Astrocyte (in vitro differentiated cells and primary cell): ENCODE measurements at regions not wholly inside any gene's neighbourhood (a gene's known extent, or its start where the extent isn't known, plus 50 kb on each side); places are given as distances from the start of the nearest gene placed in this dataset.

Experiments
- DNase-seq: peaks from one replicate; pipeline ENCODE4 v3.0.0-alpha.2; 2010; ENCODE audit warnings: low read depth
- FAIRE-seq: peaks from 2 replicates; lab custom pipeline; 2011; peaks lifted over from hg19 to GRCh38; lab: Jason Lieb, UNC
- H2AFZ ChIP-seq: 2 replicates; pipeline ENCODE4 v1.6.0; 2012; ENCODE audit warnings: low read depth, low read length, inconsistent platforms
- H3K27ac ChIP-seq: 2 replicates; pipeline ENCODE4 v1.5.1; 2011; ENCODE audit warnings: low read depth, low read length, inconsistent platforms
- H3K27me3 ChIP-seq: 2 replicates; pipeline ENCODE4 v1.6.0; 2011; ENCODE audit warnings: low read length, inconsistent platforms; ENCODE audit not compliant: insufficient read depth
- H3K36me3 ChIP-seq: 2 replicates; pipeline ENCODE4 v1.5.1; 2011; ENCODE audit warnings: low read length, inconsistent platforms; ENCODE audit not compliant: insufficient read depth
- H3K4me1 ChIP-seq: 2 replicates; pipeline ENCODE4 v1.5.1; 2011; ENCODE audit warnings: low read length, inconsistent platforms; ENCODE audit not compliant: insufficient read depth
- H3K4me2 ChIP-seq: 2 replicates; pipeline ENCODE4 v1.6.0; 2012; ENCODE audit warnings: low read length, inconsistent platforms
- H3K4me3 ChIP-seq: 2 replicates; pipeline ENCODE4 v1.5.1; 2011; ENCODE audit warnings: low read depth, mild to moderate bottlenecking, low read length, inconsistent platforms; ENCODE audit not compliant: insufficient read depth
- H3K79me2 ChIP-seq: 2 replicates; pipeline ENCODE4 v1.6.0; 2012; ENCODE audit warnings: mild to moderate bottlenecking, low read length, inconsistent platforms; ENCODE audit not compliant: insufficient read depth
- H3K9ac ChIP-seq: 2 replicates; pipeline ENCODE4 v1.6.0; 2012; ENCODE audit warnings: mild to moderate bottlenecking, low read length, inconsistent platforms
- H3K9me3 ChIP-seq: 2 replicates; pipeline ENCODE4 v1.5.1; 2012; ENCODE audit warnings: low read depth, mild to moderate bottlenecking, low read length, inconsistent platforms; ENCODE audit not compliant: insufficient read depth
- H4K20me1 ChIP-seq: 2 replicates; pipeline ENCODE4 v1.6.0; 2012; ENCODE audit warnings: low read length, inconsistent platforms; ENCODE audit not compliant: insufficient read depth
- H3K27ac Mint-ChIP-seq: one replicate; pipeline ENCODE4 v1.8.0; 2021; ENCODE audit warnings: mild to moderate bottlenecking, mixed read lengths; ENCODE audit not compliant: unreplicated experiment
- H3K27me3 Mint-ChIP-seq: one replicate; pipeline ENCODE4 v1.8.0; 2021; ENCODE audit warnings: low read depth, mixed read lengths; ENCODE audit not compliant: unreplicated experiment
- H3K36me3 Mint-ChIP-seq: one replicate; pipeline ENCODE4 v1.8.0; 2021; ENCODE audit warnings: low read depth, mixed read lengths; ENCODE audit not compliant: unreplicated experiment
- H3K4me1 Mint-ChIP-seq: one replicate; pipeline ENCODE4 v1.8.0; 2021; ENCODE audit warnings: low read depth, mixed read lengths; ENCODE audit not compliant: unreplicated experiment
- H3K4me3 Mint-ChIP-seq: one replicate; pipeline ENCODE4 v1.8.0; 2021; ENCODE audit warnings: mild to moderate bottlenecking, moderate library complexity, mixed read lengths; ENCODE audit not compliant: unreplicated experiment
- H3K9me3 Mint-ChIP-seq: one replicate; pipeline ENCODE4 v1.8.0; 2021; ENCODE audit warnings: mild to moderate bottlenecking, mixed read lengths; ENCODE audit not compliant: unreplicated experiment
- EZH2 ChIP-seq: IDR thresholded peaks from 2 replicates; pipeline ENCODE4 v1.6.1; 2012; ENCODE audit warnings: mild to moderate bottlenecking, low read length, inconsistent platforms; ENCODE audit not compliant: insufficient read depth
- TF ChIP-seq, protein P1 (sequence below): IDR thresholded peaks from 2 replicates; pipeline ENCODE4 v1.5.1; 2011; ENCODE audit warnings: low read depth, mild to moderate bottlenecking, inconsistent platforms, low read length, moderate library complexity; ENCODE audit not compliant: insufficient read depth

GRCh38 chr3:150084128-150084527 lies 113.4 kb upstream of the PFN2 start:
- TF ChIP-seq EZH2 = no peak
- TF ChIP-seq, protein P1, sequence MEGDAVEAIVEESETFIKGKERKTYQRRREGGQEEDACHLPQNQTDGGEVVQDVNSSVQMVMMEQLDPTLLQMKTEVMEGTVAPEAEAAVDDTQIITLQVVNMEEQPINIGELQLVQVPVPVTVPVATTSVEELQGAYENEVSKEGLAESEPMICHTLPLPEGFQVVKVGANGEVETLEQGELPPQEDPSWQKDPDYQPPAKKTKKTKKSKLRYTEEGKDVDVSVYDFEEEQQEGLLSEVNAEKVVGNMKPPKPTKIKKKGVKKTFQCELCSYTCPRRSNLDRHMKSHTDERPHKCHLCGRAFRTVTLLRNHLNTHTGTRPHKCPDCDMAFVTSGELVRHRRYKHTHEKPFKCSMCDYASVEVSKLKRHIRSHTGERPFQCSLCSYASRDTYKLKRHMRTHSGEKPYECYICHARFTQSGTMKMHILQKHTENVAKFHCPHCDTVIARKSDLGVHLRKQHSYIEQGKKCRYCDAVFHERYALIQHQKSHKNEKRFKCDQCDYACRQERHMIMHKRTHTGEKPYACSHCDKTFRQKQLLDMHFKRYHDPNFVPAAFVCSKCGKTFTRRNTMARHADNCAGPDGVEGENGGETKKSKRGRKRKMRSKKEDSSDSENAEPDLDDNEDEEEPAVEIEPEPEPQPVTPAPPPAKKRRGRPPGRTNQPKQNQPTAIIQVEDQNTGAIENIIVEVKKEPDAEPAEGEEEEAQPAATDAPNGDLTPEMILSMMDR = no peak
- Mint-ChIP-seq H3K36me3 (no peaks in the 10 kb centered on the region), H3K9me3 (peaks cover 2% of the 10 kb centered on the region), H3K27ac (no peak overlapping the region), H3K4me3 (no peak overlapping the region), H3K4me1 (peaks cover 25% of the 10 kb centered on the region), H3K27me3 (no peaks in the 10 kb centered on the region)
- Histone ChIP-seq H3K9me3 (no peaks in the 10 kb centered on the region), H4K20me1 (no peaks in the 10 kb centered on the region), H3K27me3 (no peaks in the 10 kb centered on the region), H2AFZ (no peak overlapping the region), H3K4me2 (no peak overlapping the region), H3K27ac (no peak overlapping the region), H3K79me2 (no peaks in the 10 kb centered on the region), H3K9ac (no peak overlapping the region), H3K4me1 (peaks cover 34% of the 10 kb centered on the region), H3K36me3 (no peaks in the 10 kb centered on the region), H3K4me3 (no peak overlapping the region)
- FAIRE-seq (no peak), DNase-seq (no peak)

- Mint-ChIP-seq H3K4me1 (peaks cover 30% of the 10 kb centered on the region), H3K27me3 (no peaks in the 10 kb centered on the region), H3K9me3 (peaks cover 2% of the 10 kb centered on the region), H3K27ac (no peak overlapping the region), H3K4me3 (no peak overlapping the region), H3K36me3 (no peaks in the 10 kb centered on the region)
- H3K36me3 ChIP-seq = no peaks in the 10 kb centered on the region
- H4K20me1 ChIP-seq = no peaks in the 10 kb centered on the region
- no peak overlapping the region for H3K27ac ChIP-seq
- H3K27me3 ChIP-seq = no peaks in the 10 kb centered on the region
- no peaks in the 10 kb centered on the region for H3K79me2 ChIP-seq
- no peaks in the 10 kb centered on the region for H3K9me3 ChIP-seq
- peak overlapping the region; percentile 33 for H2AFZ ChIP-seq
- DNase-seq = peak; percentile 76
- FAIRE-seq = peak; percentile 34
- peaks cover 39% of the 10 kb centered on the region for H3K4me1 ChIP-seq
- TF ChIP-seq, protein P1 = no peak
- TF ChIP-seq EZH2 = no peak
- H3K4me2 ChIP-seq = peak overlapping the region; percentile 80
- H3K9ac ChIP-seq = peak overlapping the region; percentile 41
- H3K4me3 ChIP-seq = peak overlapping the region; percentile 47
These were observed 113.0 kb upstream of the PFN2 start for GRCh38 chr3:150083655-150084042.

DNA sequence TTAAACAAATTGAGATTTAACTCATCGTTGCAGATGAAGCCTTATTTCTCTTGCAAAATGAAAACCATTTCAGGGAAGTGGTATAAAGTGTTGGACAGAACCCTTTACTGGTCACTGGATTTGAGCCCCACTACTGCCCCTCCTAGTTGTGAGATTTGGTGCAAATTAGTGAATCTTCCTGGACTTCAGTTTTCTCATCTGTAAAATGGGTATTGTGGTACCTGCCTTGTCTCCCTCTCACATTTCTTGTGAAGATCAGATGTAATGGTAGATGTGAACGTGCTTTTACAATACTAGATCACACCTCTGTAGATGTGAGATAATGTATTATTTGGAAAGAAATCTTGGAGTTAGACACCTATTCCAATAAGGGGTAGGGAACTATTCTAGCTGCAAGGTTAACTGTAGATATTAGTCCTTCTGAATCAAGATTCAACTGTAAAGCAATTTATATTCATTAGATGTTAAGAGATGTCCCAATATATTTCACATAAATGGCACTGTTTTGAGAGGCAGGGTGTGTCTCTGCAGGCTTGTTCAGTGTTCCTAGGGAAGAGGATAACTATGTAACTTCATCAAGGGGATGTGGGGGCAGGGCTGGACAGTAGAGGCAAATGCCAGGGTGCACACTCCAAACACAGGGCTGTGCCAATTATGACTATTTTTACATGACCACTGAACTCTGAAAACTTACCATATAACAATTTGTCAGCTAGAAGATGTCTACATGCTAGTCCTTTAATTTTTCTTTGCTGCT lies 112.4 kb upstream of the PFN2 start:
- Mint-ChIP-seq H3K27ac (no peak overlapping the region), H3K4me3 (no peak overlapping the region), H3K9me3 (peaks cover 2% of the 10 kb centered on the region), H3K4me1 (peaks cover 31% of the 10 kb centered on the region), H3K27me3 (no peaks in the 10 kb centered on the region), H3K36me3 (no peaks in the 10 kb centered on the region)
- DNase-seq (no peak), FAIRE-seq (no peak)
- Histone ChIP-seq H3K4me3 (peak overlapping the region; percentile 47), H3K4me1 (peaks cover 45% of the 10 kb centered on the region), H4K20me1 (no peaks in the 10 kb centered on the region), H3K4me2 (peak overlapping the region; percentile 80), H2AFZ (peak overlapping the region; percentile 33), H3K36me3 (no peaks in the 10 kb centered on the region), H3K27ac (no peak overlapping the region), H3K9me3 (no peaks in the 10 kb centered on the region), H3K27me3 (no peaks in the 10 kb centered on the region), H3K79me2 (no peaks in the 10 kb centered on the region), H3K9ac (peak overlapping the region; percentile 41)
- TF ChIP-seq, protein P1 = no peak
- TF ChIP-seq EZH2 = no peak
